WI38 (cell line): ENCODE measurements at regions not wholly inside any gene's neighbourhood (a gene's known extent, or its start where the extent isn't known, plus 50 kb on each side); places are given as distances from the start of the nearest gene placed in this dataset.

ENCODE experiments used
- H3K4me3 ChIP-seq: 2 replicates; pipeline ENCODE4 v1.5.1; 2011; ENCODE audit warnings: low read depth, mild to moderate bottlenecking, control low read depth, low read length
- TF ChIP-seq, protein P1 (sequence below): IDR thresholded peaks from 2 replicates; pipeline ENCODE4 v1.5.1; 2012; ENCODE audit warnings: low read depth, mild to moderate bottlenecking, control low read depth, low read length

GRCh38 chr11:11081776-11082175, 223.9 kb upstream of the ZBED5 start:
- TF ChIP-seq, protein P1, sequence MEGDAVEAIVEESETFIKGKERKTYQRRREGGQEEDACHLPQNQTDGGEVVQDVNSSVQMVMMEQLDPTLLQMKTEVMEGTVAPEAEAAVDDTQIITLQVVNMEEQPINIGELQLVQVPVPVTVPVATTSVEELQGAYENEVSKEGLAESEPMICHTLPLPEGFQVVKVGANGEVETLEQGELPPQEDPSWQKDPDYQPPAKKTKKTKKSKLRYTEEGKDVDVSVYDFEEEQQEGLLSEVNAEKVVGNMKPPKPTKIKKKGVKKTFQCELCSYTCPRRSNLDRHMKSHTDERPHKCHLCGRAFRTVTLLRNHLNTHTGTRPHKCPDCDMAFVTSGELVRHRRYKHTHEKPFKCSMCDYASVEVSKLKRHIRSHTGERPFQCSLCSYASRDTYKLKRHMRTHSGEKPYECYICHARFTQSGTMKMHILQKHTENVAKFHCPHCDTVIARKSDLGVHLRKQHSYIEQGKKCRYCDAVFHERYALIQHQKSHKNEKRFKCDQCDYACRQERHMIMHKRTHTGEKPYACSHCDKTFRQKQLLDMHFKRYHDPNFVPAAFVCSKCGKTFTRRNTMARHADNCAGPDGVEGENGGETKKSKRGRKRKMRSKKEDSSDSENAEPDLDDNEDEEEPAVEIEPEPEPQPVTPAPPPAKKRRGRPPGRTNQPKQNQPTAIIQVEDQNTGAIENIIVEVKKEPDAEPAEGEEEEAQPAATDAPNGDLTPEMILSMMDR = no peak
- H3K4me3 ChIP-seq = no peak overlapping the region

GRCh38 chr11:11081288-11081687, 223.4 kb upstream of the ZBED5 start:
- TF ChIP-seq, protein P1 = no peak
- no peak overlapping the region for H3K4me3 ChIP-seq

DNA sequence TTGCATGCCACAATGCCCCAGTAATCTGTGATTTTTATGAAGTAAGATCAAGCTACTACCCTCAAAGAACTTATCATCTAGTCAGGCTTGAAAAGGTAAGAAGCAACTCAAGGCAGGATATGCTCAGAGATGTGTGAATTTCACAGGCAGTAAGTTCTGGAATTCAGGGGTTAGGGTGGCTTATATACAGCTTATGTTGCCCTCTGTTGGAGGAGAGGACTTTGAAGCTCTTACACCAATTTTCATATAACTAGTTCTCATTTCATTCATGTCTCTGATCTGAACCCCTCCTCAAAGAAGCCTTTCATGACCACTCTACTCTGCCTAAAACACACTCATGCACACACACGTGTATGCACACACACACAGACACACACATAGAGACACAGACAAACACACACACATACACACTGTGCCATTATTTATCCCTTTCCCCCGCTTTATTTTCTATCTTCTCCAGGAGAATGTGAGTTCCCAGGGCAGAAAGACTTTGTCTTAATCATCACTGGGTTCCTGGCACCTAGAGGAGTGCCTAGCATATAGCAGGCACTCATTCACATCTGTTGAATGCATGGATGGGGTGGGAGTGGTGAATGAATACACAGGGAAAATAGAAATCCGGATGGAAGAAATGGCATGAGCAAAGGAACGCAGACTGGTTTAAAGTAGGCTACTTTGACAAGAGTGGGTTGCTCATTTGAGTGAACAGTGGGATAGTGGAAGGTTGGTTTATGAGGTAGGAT, 220.7 kb upstream of the ZBED5 start:
- no peak overlapping the region for H3K4me3 ChIP-seq
- TF ChIP-seq, protein P1 = no peak

DNA sequence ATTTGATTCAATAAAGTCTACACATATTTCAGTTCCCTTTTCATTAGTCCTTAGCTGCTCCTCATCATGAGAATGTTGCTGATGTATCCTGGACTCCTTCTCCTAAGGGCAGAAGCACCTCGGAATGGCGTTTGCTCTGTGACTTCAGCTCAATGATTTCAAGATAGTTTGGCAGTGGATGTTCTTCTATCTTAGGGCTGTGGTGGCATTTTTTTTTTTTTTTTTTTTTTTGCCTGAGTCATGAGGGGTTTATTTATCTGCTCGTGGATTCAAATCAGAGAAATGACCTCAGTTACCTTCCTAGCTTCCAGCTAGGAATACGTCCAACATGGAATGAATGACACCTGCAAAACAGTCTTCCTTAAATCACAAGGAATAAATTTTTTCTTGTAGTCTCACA, 220.0 kb upstream of the ZBED5 start:
- no peak overlapping the region for H3K4me3 ChIP-seq
- TF ChIP-seq, protein P1 = no peak

DNA sequence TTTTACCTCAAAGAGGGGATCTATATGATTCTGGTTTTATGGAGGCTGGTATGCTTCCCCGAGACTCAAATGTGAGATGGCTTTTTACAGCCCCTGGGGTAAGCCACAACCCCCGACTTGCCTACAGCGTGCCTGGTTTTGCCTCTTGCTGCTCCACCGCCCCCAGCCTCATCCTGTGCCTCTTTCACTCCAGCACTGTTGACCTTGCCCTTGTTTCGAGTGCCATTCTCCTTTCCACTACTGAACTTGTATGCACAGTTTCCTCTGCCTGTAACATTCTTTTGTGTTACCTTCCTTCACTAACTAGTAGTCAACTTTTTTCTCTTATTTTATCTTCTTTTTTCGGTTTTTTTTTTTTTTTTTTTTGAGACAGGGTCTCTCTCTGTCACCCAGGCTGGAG, 219.0 kb upstream of the ZBED5 start:
- no peak overlapping the region for H3K4me3 ChIP-seq
- TF ChIP-seq, protein P1 = no peak

DNA sequence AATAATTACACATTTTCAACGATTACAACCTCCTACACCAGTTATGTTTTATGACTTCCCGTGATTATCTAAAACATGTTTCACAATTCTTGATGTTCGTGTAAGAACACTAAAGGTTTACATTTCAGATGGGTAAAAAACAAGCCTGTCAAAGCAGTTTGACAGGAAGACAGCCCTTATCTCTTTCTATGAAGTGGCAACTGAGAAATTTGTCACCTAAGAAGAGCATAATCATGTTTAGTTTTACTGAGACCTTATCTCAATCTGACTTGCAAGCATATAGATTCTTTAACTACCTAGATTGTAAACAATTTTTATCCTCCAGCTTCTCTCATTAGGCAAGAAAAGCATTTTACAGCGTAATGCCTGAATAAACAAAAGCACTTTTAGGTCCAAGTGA, 218.4 kb upstream of the ZBED5 start:
- TF ChIP-seq, protein P1 = no peak
- H3K4me3 ChIP-seq = no peak overlapping the region

DNA sequence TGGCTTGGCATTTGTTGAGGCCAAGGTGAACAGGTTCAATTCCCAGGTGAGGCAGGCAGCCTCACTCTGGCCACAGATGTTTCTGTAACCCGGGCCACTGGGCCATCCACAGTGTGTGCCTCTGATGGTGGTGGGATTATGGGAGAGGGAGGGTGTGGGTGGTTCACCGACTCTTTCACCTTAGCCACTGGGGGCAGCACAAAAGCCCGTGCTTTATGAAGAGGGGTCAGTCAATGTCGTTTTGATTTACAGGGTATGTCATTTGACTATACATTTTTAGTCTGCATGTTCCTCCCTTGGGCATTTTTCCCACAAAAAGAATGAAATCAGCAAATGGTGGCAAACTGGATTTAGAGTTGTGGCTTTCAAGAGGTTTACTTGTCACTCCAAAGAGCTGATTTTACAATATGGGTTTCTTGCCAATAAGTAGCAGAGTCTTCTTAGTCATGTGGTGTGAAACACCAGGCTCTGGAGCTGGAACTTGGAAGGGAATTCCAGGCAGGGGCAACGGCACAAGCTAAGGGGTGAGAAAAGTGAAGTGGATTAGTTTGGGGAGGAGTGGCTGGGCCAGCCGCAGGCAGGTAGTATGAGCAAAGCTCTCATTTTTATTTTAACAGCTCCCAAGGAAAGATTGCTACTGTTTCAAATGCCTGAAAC, 217.8 kb upstream of the ZBED5 start:
- TF ChIP-seq, protein P1 = no peak
- H3K4me3 ChIP-seq = no peak overlapping the region
